ENCODE measurements at regions not wholly inside any gene's neighbourhood (a gene's known extent, or its start where the extent isn't known, plus 50 kb on each side); places are given as distances from the start of the nearest gene placed in this dataset.

DNA sequence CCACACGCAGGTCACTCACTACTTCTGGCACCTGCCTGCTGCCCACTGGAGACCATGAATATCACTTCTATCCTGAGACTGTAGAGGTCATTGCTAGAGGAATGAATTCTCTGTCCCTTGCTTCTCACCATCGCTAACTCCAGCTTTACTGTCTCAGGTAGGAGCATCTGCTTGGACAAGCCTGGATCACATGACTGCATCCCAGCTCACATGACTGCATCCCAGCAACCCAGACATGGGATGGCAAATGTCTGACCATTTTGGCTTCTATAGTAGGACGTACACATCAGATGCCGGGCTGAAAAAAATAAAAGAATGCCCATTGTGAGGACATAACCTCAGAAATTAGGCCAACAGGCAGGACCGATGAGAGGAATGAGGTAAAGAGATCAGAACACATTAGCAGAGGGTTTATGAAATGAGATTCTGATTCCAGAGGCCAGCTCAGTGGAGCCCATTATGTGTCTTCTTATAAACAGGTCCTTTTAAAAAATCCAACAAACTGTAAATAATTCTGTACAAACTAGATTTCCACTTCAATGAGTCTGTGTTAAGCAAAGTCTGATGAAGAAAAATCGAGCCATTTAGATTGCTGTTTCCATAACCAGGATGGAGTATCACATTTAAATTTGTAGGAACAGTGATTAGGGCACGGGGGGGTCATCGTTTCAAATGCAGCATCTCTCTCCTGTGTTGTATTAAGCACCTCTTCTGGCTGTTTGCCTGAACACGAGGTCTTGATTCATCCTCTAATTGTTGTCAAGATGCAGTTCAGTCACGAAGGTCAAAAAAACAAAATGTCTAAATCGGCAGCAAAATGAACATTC, 126.7 kb downstream of the MTHFS start:
- peaks cover 7% of the 10 kb centered on the region for H3K9me3 ChIP-seq (replicated peaks)
- H3K27me3 ChIP-seq (ENCODE audit: low read depth), result peaks cover 13% of the 10 kb centered on the region
- H3K27ac ChIP-seq (replicated peaks), result no peak overlapping the region
- TF ChIP-seq, protein P1, sequence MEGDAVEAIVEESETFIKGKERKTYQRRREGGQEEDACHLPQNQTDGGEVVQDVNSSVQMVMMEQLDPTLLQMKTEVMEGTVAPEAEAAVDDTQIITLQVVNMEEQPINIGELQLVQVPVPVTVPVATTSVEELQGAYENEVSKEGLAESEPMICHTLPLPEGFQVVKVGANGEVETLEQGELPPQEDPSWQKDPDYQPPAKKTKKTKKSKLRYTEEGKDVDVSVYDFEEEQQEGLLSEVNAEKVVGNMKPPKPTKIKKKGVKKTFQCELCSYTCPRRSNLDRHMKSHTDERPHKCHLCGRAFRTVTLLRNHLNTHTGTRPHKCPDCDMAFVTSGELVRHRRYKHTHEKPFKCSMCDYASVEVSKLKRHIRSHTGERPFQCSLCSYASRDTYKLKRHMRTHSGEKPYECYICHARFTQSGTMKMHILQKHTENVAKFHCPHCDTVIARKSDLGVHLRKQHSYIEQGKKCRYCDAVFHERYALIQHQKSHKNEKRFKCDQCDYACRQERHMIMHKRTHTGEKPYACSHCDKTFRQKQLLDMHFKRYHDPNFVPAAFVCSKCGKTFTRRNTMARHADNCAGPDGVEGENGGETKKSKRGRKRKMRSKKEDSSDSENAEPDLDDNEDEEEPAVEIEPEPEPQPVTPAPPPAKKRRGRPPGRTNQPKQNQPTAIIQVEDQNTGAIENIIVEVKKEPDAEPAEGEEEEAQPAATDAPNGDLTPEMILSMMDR (IDR thresholded peaks at IDR 0.05; ENCODE audit: borderline replicate concordance), result no peak
- no peak overlapping the region for H3K4me3 ChIP-seq
- no peaks in the 10 kb centered on the region for H3K36me3 ChIP-seq
- no peak for DNase-seq
- H3K4me1 ChIP-seq, result no peaks in the 10 kb centered on the region
- intact Hi-C loops (cut with micrococcal nuclease), result no loop called here

DNA sequence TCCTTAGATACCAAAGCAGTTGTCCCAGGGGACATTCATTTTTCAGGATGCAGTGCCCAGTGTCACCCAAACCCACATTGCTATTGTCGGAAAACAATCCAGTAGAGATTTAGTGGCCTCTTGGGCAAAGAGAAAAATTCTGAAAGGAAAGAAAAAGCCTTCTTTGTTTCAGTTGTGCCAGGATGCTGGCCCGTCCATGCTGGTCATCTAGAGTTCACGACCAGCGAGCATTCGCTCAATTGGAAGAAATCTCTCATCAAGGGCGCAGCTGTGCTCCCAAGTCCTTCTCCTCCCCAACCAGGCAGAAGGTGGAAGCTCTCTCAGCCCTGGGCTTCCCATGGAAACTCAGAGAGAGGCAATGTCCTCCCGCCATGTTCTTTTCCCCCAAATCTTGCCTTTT, 123.7 kb downstream of the MTHFS start:
- Histone ChIP-seq H3K27ac (replicated peaks) (no peak overlapping the region), H3K4me1 (no peaks in the 10 kb centered on the region), H3K36me3 (no peaks in the 10 kb centered on the region), H3K4me3 (no peak overlapping the region), H3K27me3 (ENCODE audit: low read depth) (no peaks in the 10 kb centered on the region), H3K9me3 (replicated peaks) (no peaks in the 10 kb centered on the region)
- intact Hi-C loops (cut with micrococcal nuclease), result no loop called here
- TF ChIP-seq, protein P1 (IDR thresholded peaks at IDR 0.05; ENCODE audit: borderline replicate concordance), result no peak
- DNase-seq, result no peak

DNA sequence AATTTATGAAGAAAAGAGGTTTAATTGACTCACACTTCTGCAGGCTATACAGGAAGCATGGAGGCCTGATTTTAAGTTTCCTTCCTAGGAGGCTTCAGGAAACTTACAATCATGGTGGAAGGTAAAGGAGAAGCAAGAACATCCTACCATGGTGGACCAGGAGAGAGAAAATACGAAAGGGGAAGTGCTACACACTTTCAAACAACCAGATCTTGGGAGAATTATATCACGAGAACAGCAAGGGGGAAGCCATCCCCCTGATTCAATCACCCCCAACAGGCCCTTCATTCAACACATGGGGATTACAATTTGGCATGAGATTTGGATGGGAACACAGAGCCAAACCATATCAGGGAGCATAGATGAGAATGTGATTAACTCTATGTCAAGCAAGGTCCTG, 121.0 kb downstream of the MTHFS start:
- H3K9me3 ChIP-seq (replicated peaks), result no peaks in the 10 kb centered on the region
- TF ChIP-seq, protein P1 (IDR thresholded peaks at IDR 0.05; ENCODE audit: borderline replicate concordance), result no peak
- no peak for DNase-seq
- H3K4me3 ChIP-seq, result no peak overlapping the region
- peaks cover 6% of the 10 kb centered on the region for H3K27me3 ChIP-seq (ENCODE audit: low read depth)
- H3K4me1 ChIP-seq, result no peaks in the 10 kb centered on the region
- H3K36me3 ChIP-seq, result no peaks in the 10 kb centered on the region
- H3K27ac ChIP-seq (replicated peaks), result no peak overlapping the region
- intact Hi-C loops (cut with micrococcal nuclease), result no loop called here

DNA sequence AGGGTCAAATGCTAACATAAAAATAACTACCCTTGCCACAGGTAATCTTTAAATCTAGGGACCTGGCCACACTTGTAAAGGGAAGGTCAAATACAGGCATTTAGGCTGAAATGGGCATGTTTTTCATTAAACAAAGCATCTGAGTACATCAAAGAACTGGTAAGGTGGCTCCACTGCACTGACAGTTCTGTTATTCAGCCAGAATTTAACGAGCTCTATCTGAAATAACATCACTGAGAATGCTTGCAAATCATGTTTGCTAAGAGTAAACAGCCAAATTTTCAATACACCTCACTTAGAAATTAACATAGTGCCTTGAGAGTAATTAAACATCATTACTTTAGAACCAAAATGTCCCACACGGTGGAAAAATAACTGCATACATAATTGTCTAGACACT, 118.9 kb downstream of the MTHFS start:
- H3K36me3 ChIP-seq, result no peaks in the 10 kb centered on the region

DNA sequence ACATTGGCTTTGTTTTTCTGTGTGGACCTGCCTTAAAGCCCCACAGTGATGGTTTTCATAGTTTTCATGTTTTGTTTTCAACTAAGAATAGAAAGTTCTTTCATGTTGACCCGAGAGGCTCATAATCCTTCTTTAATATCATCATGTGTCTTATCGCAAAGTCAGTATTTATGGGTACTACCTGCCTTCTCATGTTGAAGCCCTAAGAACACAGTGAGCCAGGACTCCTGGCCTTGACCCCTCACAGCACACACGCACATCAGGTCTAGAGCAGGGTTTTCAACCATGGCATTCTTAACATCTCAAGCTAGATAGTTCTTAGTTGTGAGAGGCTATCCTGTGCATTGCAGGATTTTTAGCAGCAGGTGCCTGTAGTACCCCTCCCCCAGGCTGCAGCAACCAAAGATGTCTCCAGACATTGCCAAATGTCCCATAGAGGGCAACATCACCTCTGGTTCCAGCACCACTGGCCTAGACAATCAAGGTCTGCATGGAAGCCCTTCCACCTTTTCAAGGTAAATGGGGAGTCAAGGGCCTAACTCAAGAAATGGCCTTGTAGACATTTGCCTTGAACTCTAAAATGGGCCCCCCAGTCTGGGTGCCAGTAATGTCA, 118.3 kb downstream of the MTHFS start:
- peaks cover 23% of the 10 kb centered on the region for H3K9me3 ChIP-seq (replicated peaks)
- H3K4me1 ChIP-seq, result no peaks in the 10 kb centered on the region
- TF ChIP-seq, protein P1 (IDR thresholded peaks at IDR 0.05; ENCODE audit: borderline replicate concordance), result no peak
- H3K4me3 ChIP-seq, result no peak overlapping the region
- H3K27ac ChIP-seq (replicated peaks), result no peak overlapping the region
- no peak for DNase-seq
- H3K36me3 ChIP-seq, result no peaks in the 10 kb centered on the region
- peaks cover 6% of the 10 kb centered on the region for H3K27me3 ChIP-seq (ENCODE audit: low read depth)
- intact Hi-C loops (cut with micrococcal nuclease), result no loop called here

More for the DNA sequence above, 118.9 kb downstream of the MTHFS start:
- H3K9me3 ChIP-seq (replicated peaks), result peaks cover 17% of the 10 kb centered on the region
- DNase-seq, result no peak
- intact Hi-C loops (cut with micrococcal nuclease), result no loop called here
- no peak overlapping the region for H3K4me3 ChIP-seq
- peaks cover 6% of the 10 kb centered on the region for H3K27me3 ChIP-seq (ENCODE audit: low read depth)
- TF ChIP-seq, protein P1 (IDR thresholded peaks at IDR 0.05; ENCODE audit: borderline replicate concordance), result no peak
- no peaks in the 10 kb centered on the region for H3K4me1 ChIP-seq
- no peak overlapping the region for H3K27ac ChIP-seq (replicated peaks)
